OCI-LY1 (cell line): ENCODE measurements at regions not wholly inside any gene's neighbourhood (a gene's known extent, or its start where the extent isn't known, plus 50 kb on each side); places are given as distances from the start of the nearest gene placed in this dataset.

ENCODE experiments used
- CTCF ChIP-seq: fragments of 200-600 bp; sonication (generic), shearing (Covaris generic); IDR thresholded peaks from 2 replicates; pipeline ENCODE4 v1.5.1; 2017; ENCODE audit warnings: mild to moderate bottlenecking, antibody characterized with exemption, low read length, moderate library complexity, mixed read lengths
- EZH2 ChIP-seq: fragments of 200-600 bp; sonication (generic), shearing (Covaris generic); IDR thresholded peaks from 2 replicates; pipeline ENCODE4 v1.8.0; 2017; ENCODE audit warnings: borderline replicate concordance, mixed run types, mild to moderate bottlenecking, antibody characterized with exemption, low read length, moderate library complexity, mixed read lengths

- TF ChIP-seq CTCF (no peak), EZH2 (no peak)
Measured at GRCh38 chr5:114612406-114612805, 250.5 kb downstream of the KCNN2 start.
